SK-N-SH (cell line): ENCODE measurements at regions not wholly inside any gene's neighbourhood (a gene's known extent, or its start where the extent isn't known, plus 50 kb on each side); places are given as distances from the start of the nearest gene placed in this dataset.
"Not testable (repeated sequence)": the region's sequence is repeated elsewhere in the genome, so short reads cannot be mapped to it uniquely, and the experiment has no call there.

ENCODE experiments used
- CTCF ChIA-PET: fragments of 300-600, 350-600 bp; formaldehyde crosslinking; extraction: SDS; loops from one replicate; lab custom pipeline; 2021; lab: Yijun Ruan, JAX
- POLR2A ChIA-PET: fragments of 350-600 bp; sonication (Branson Sonifier 250); formaldehyde crosslinking; extraction: SDS; loops from one replicate; lab custom pipeline; 2020; ENCODE audit warnings: antibody characterized with exemption, inconsistent platforms; lab: Yijun Ruan, JAX
- DNase-seq: peaks from one replicate; pipeline ENCODE4 v3.0.0; 2012
- H2AFZ ChIP-seq: fragments of 200-600 bp; sonication (generic); 2 replicates; pipeline ENCODE4 v1.8.1; 2016; ENCODE audit warnings: antibody characterized with exemption, mild to moderate bottlenecking, low read depth
- H3F3A ChIP-seq: fragments of 200-600 bp; sonication (generic); replicated peaks from 2 replicates; pipeline ENCODE3; 2016; ENCODE audit warnings: antibody characterized with exemption, mild to moderate bottlenecking; ENCODE audit not compliant: insufficient read depth
- H3K27ac ChIP-seq, 2 experiments: fragments of 200-500 bp in 1 of 2; fragments of 200-600 bp in 1 of 2; sonication (Bioruptor generic) in 1 of 2; sonication (generic), shearing (Covaris generic) in 1 of 2; 2 replicates each; pipeline versions ENCODE4 v1.5.1 to v1.6.1; 2014 to 2016; ENCODE audit warnings: low read depth in 2 of 2, inconsistent platforms in 1 of 2, low read length in 1 of 2, mild to moderate bottlenecking in 1 of 2, mixed read lengths in 1 of 2
- H3K27me3 ChIP-seq: fragments of 200-600 bp; sonication (generic), shearing (Covaris generic); 2 replicates; pipeline ENCODE4 v1.6.1; 2016; ENCODE audit warnings: mixed run types; ENCODE audit not compliant: insufficient read depth
- H3K36me3 ChIP-seq, 2 experiments: fragments of 200-500 bp in 1 of 2; fragments of 200-600 bp in 1 of 2; sonication (Bioruptor generic) in 1 of 2; sonication (generic) in 1 of 2; replicated peaks in 1 of 2; 2 replicates each; pipeline versions ENCODE3 to v1.5.1; 2014 to 2016; ENCODE audit warnings: low read length in 1 of 2, mild to moderate bottlenecking in 1 of 2; ENCODE audit not compliant: insufficient read depth in 2 of 2, control insufficient read depth in 1 of 2
- H3K4me1 ChIP-seq, 2 experiments: fragments of 200-500 bp in 1 of 2; fragments of 200-600 bp in 1 of 2; sonication (Bioruptor generic) in 1 of 2; sonication (generic), shearing (Covaris generic) in 1 of 2; 2 replicates each; pipeline versions ENCODE4 v1.5.1 to v1.6.1; 2014 to 2016; ENCODE audit warnings: low read depth in 1 of 2, low read length in 1 of 2, mixed run types in 1 of 2; ENCODE audit not compliant: insufficient read depth in 2 of 2, control insufficient read depth in 1 of 2
- H3K4me2 ChIP-seq: fragments of 200-600 bp; sonication (generic), shearing (Covaris generic); 2 replicates; pipeline ENCODE4 v1.6.1; 2017; ENCODE audit warnings: mixed run types
- H3K4me3 ChIP-seq, 2 experiments: fragments of 200-500 bp in 1 of 2; fragments of 200-600 bp in 1 of 2; sonication (Bioruptor generic) in 1 of 2; sonication (generic), shearing (Covaris generic) in 1 of 2; 2 replicates each; pipeline versions ENCODE4 v1.5.1 to v1.8.1; 2014 to 2016; ENCODE audit warnings: low read depth in 2 of 2, inconsistent platforms in 1 of 2, low read length in 1 of 2, mild to moderate bottlenecking in 1 of 2, mixed read lengths in 1 of 2, moderate library complexity in 1 of 2
- H3K79me2 ChIP-seq: fragments of 200-600 bp; sonication (generic); 2 replicates; pipeline ENCODE4 v1.8.1; 2017; ENCODE audit warnings: mild to moderate bottlenecking; ENCODE audit not compliant: insufficient read depth
- H3K9ac ChIP-seq: fragments of 200-600 bp; sonication (generic); 2 replicates; pipeline ENCODE4 v1.6.1; 2017; ENCODE audit warnings: mixed run types
- H3K9me2 ChIP-seq: fragments of 200-600 bp; sonication (generic); 2 replicates; pipeline ENCODE4 v1.6.1; 2017; ENCODE audit warnings: mixed run types
- H3K9me3 ChIP-seq: fragments of 200-600 bp; sonication (generic); 2 replicates; pipeline ENCODE4 v1.6.1; 2017; ENCODE audit warnings: mixed run types, mild to moderate bottlenecking, moderate library complexity
- H4K20me1 ChIP-seq: fragments of 200-600 bp; sonication (generic); 2 replicates; pipeline ENCODE4 v1.6.1; 2017; ENCODE audit warnings: mild to moderate bottlenecking, mixed run types; ENCODE audit not compliant: insufficient read depth
- CHD2 ChIP-seq: fragments of 150-350 bp; IDR thresholded peaks from 2 replicates; pipeline ENCODE4 v1.6.1; 2018; ENCODE audit warnings: low read length; ENCODE audit not compliant: partially characterized antibody
- EP300 ChIP-seq, 2 experiments: IDR thresholded peaks; 2 replicates each; pipeline versions ENCODE4 v1.4.0 to v1.6.1; 2012; ENCODE audit warnings: borderline replicate concordance in 1 of 2, low read depth in 1 of 2, low read length in 1 of 2
- EZH2phosphoT487 ChIP-seq: fragments of 200-600 bp; sonication (generic); IDR thresholded peaks from 2 replicates; pipeline ENCODE4 v1.6.1; 2017; ENCODE audit warnings: low read depth, mixed run types, mild to moderate bottlenecking, antibody characterized with exemption, moderate library complexity, borderline replicate concordance
- FOSL2 ChIP-seq: IDR thresholded peaks from 2 replicates; pipeline ENCODE4 v1.4.0; 2012; ENCODE audit warnings: low read depth, mild to moderate bottlenecking, moderate library complexity, borderline replicate concordance
- MEF2A ChIP-seq: IDR thresholded peaks from 2 replicates; pipeline ENCODE4 v1.4.0; 2012; ENCODE audit warnings: low read depth, borderline replicate concordance
- NFIC ChIP-seq: IDR thresholded peaks from 2 replicates; pipeline ENCODE4 v1.4.0; 2012; ENCODE audit warnings: borderline replicate concordance
- NRF1 ChIP-seq: IDR thresholded peaks from 2 replicates; pipeline ENCODE4 v1.6.1; 2012; ENCODE audit warnings: low read depth, mild to moderate bottlenecking, low read length
- POLR2AphosphoS5 ChIP-seq: IDR thresholded peaks from 2 replicates; pipeline ENCODE4 v1.6.1; 2012; ENCODE audit warnings: low read depth, low read length
- RAD21 ChIP-seq: IDR thresholded peaks from 2 replicates; pipeline ENCODE4 v1.6.1; 2012; ENCODE audit warnings: mild to moderate bottlenecking, low read length
- RFX5 ChIP-seq: IDR thresholded peaks from 2 replicates; pipeline ENCODE4 v1.6.1; 2012; ENCODE audit warnings: mild to moderate bottlenecking, improper control_type of control experiment, low read length
- SMC3 ChIP-seq: IDR thresholded peaks from 2 replicates; pipeline ENCODE4 v1.6.1; 2012; ENCODE audit warnings: low read depth, low read length, improper control_type of control experiment
- ZBTB33 ChIP-seq: IDR thresholded peaks from 2 replicates; pipeline ENCODE4 v1.4.0; 2012; ENCODE audit warnings: low read depth, borderline replicate concordance
- WGBS: methylation state at CpG from one replicate; pipeline ENCODE4 v1.1.6; 2017; ENCODE audit warnings: low lambda C conversion rate; 5-methylcytosine and 5-hydroxymethylcytosine counted together
- TF ChIP-seq, protein P1 (sequence below): IDR thresholded peaks from 2 replicates; pipeline ENCODE4 v1.4.0; 2012; ENCODE audit warnings: low read depth, borderline replicate concordance
- TF ChIP-seq, protein P2 (sequence below): fragments of 150-350 bp; IDR thresholded peaks from 2 replicates; pipeline ENCODE4 v1.6.1; 2017; ENCODE audit warnings: antibody characterized with exemption, low read length, low read depth, borderline replicate concordance

- H3K4me2 ChIP-seq, result no peak overlapping the region
- TF ChIP-seq FOSL2 (no peak), MEF2A (no peak), POLR2AphosphoS5 (no peak), NRF1 (no peak), SMC3 (no peak), RAD21 (no peak)
- TF ChIP-seq, protein P1, sequence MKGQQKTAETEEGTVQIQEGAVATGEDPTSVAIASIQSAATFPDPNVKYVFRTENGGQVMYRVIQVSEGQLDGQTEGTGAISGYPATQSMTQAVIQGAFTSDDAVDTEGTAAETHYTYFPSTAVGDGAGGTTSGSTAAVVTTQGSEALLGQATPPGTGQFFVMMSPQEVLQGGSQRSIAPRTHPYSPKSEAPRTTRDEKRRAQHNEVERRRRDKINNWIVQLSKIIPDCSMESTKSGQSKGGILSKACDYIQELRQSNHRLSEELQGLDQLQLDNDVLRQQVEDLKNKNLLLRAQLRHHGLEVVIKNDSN, result no peak
- TF ChIP-seq, all 33 proteins: peak for 0
- Histone ChIP-seq H3K36me3 (no peaks in the 10 kb centered on the region), H3K9me3 (no peaks in the 10 kb centered on the region), H3K27ac (no peak overlapping the region), H3K27me3 (no peaks in the 10 kb centered on the region), H2AFZ (no peak overlapping the region), H3K4me3 (no peak overlapping the region), H3K79me2 (no peaks in the 10 kb centered on the region), H3F3A (no peaks in the 10 kb centered on the region), H4K20me1 (no peaks in the 10 kb centered on the region), H3K4me1 (no peaks in the 10 kb centered on the region), H3K9ac (no peak overlapping the region), H3K9me2 (no peaks in the 10 kb centered on the region)
- ChIA-PET POLR2A (no interaction called here), CTCF (no interaction called here)
- 36% methylated on average over 3 of the region's 3 CpGs for WGBS
- no peak for DNase-seq
These were observed 153.9 kb downstream of the ACTR3B start for GRCh38 chr7:152913492-152913891.

DNA sequence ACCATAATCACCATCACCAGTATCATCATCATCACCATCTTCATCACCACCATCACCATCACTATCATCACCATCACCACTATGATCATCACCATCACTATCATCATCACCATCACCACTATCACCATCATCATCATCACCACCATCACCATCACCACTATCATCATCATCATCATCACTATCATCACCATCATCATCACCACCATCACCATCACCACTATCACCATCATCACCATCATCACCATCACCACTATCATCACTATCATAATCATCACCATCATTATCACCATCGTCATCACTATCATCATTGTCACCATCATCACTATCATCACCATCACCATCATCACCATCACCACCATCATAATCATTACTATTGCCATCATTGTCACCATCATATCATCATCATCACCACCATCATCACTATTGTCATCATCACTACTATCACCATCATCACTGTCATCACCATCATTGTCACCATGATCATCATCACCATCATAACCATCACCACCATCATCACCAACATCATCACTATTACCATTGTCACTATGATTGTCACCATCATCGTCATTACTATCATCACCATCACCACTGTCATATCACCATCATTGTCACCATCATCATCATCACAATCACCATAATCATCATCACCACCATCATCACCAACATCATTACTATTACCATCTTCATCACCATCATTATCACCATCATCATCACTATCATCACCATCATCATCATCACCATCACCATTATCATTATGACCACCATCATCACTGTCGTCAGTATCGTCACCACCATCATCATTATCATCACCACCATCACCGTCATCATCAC is 154.7 kb downstream of the ACTR3B start:
- WGBS, result 56% methylated on average over 5 of the region's 5 CpGs
- Histone ChIP-seq H3K9me3 (no peaks in the 10 kb centered on the region), H2AFZ (no peak overlapping the region), H3K9me2 (no peaks in the 10 kb centered on the region), H3K4me2 (no peak overlapping the region), H4K20me1 (no peaks in the 10 kb centered on the region), H3K36me3 (no peaks in the 10 kb centered on the region), H3K27ac (no peak overlapping the region), H3K4me3 (no peak overlapping the region), H3K79me2 (no peaks in the 10 kb centered on the region), H3K4me1 (no peaks in the 10 kb centered on the region), H3F3A (no peaks in the 10 kb centered on the region), H3K27me3 (no peaks in the 10 kb centered on the region), H3K9ac (no peak overlapping the region)
- no peak for TF ChIP-seq RFX5
- no peak for TF ChIP-seq NFIC
- TF ChIP-seq FOSL2, result no peak
- TF ChIP-seq, protein P2, sequence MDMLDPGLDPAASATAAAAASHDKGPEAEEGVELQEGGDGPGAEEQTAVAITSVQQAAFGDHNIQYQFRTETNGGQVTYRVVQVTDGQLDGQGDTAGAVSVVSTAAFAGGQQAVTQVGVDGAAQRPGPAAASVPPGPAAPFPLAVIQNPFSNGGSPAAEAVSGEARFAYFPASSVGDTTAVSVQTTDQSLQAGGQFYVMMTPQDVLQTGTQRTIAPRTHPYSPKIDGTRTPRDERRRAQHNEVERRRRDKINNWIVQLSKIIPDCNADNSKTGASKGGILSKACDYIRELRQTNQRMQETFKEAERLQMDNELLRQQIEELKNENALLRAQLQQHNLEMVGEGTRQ, result no peak
- TF ChIP-seq CHD2, result no peak
- TF ChIP-seq EZH2phosphoT487, result no peak
- no peak for TF ChIP-seq EP300 (IDR thresholded peaks at IDR 0.05; ENCODE audit: borderline replicate concordance in 1 of 2, low read depth in 1 of 2, low read length in 1 of 2)
- no peak for TF ChIP-seq ZBTB33
- no peak for TF ChIP-seq MEF2A
- DNase-seq, result no peak
- ChIA-PET POLR2A (no interaction called here), CTCF (no interaction called here)

GRCh38 chr7:152914845-152915102 is 155.2 kb downstream of the ACTR3B start:
- H3F3A ChIP-seq, H3K79me2 ChIP-seq, H3K4me2 ChIP-seq, H4K20me1 ChIP-seq, H3K27ac ChIP-seq, CTCF ChIA-PET, POLR2A ChIA-PET, H3K4me3 ChIP-seq, H3K9me3 ChIP-seq, H3K9ac ChIP-seq, H3K36me3 ChIP-seq, H3K4me1 ChIP-seq, H3K27me3 ChIP-seq, H3K9me2 ChIP-seq, H2AFZ ChIP-seq, DNase-seq: not testable (repeated sequence)
- 40% methylated on average over 1 of the region's 1 CpG for WGBS
